22Rv1 (cell line): ENCODE measurements at regions not wholly inside any gene's neighbourhood (a gene's known extent, or its start where the extent isn't known, plus 50 kb on each side); places are given as distances from the start of the nearest gene placed in this dataset.

Source experiments
- CTCF ChIP-seq: fragments of 450-650 bp; IDR thresholded peaks from 2 replicates; pipeline ENCODE4 v1.5.1; 2017; ENCODE audit warnings: mild to moderate bottlenecking
- ZFX ChIP-seq: fragments of 450-650 bp; IDR thresholded peaks from 2 replicates; pipeline ENCODE4 v1.6.1; 2017; ENCODE audit warnings: antibody characterized with exemption, borderline replicate concordance

- TF ChIP-seq CTCF (no peak), ZFX (no peak)
Measured at GRCh38 chr3:116939091-116939490, 229.5 kb downstream of the TUSC7 start.
